Cardiac fibroblast (primary cell): ENCODE measurements at regions not wholly inside any gene's neighbourhood (a gene's known extent, or its start where the extent isn't known, plus 50 kb on each side); places are given as distances from the start of the nearest gene placed in this dataset.
A peak's percentile ranks its signal among the peaks of the same experiment; 100 is the strongest.

ENCODE experiments used
- DNase-seq, 2 donors: peaks; one replicate each; pipeline versions ENCODE4 v3.0.0 to v3.0.0-alpha.2; 2010; ENCODE audit warnings: low read depth in 2 of 2
- H3K4me3 ChIP-seq, 2 donors: replicated peaks in 1 of 2; 1 replicate in 1 of 2; 2 replicates in 1 of 2; pipeline ENCODE4 v1.5.1; 2011; ENCODE audit warnings: low read depth in 2 of 2, low read length in 2 of 2, mild to moderate bottlenecking in 2 of 2, moderate library complexity in 1 of 2
- CTCF ChIP-seq: IDR thresholded peaks from one replicate; pipeline ENCODE4 v1.5.1; 2011; ENCODE audit warnings: low read depth, mild to moderate bottlenecking, low read length, inconsistent platforms

GRCh38 chr2:65880436-65880835 is 448.0 kb upstream of the SPRED2 start:
- no peak for DNase-seq
- H3K4me3 ChIP-seq: no peak overlapping the region
- no peak for TF ChIP-seq CTCF

DNA sequence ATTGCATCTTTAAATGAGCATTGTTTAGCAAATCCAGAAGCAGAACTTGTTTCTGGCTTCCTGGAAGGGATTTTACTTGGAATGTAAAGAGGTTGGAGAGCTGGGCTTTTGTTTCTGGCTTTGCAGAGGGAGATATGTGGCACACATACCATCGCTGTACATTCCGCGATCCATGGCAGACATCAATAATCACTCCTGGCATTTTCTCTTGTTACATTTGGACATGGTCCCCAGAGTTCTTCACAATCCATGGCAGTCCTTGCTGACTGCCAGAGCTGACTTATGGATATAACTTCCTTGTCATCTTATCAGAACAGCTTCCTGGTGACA is 445.6 kb upstream of the SPRED2 start:
- DNase-seq: no peak
- TF ChIP-seq CTCF: no peak

DNA sequence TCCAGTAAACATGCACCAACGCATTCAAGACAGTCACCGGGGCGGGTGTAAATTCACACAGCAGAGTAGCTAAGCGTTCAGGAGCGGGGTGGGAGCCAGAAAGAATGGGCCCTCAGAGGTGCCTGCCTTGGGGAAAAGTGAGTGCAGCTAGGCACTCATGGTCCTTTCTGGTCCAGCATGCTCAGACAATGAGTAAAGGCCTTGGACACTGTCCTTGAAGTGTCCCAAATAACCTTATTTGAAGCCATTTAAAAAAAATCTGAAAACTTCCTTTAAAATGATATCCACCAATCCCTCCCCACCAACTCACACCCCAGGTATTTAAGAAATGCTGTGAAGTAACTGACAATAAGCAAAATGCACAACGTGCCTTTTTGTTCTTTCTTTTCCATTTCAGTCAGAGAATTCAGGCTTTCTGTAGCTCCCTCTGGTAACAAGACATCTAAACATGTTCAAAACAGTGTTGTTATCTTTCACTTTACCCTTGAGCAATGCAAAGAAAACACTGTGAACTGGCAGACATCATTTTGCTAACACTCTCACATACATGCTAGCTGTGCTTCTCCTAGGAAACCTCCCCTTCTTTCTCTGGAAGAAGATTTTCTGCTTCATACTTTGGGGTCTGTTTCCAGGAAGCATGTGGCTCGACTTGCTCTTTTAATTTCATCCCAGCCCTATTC is 445.1 kb upstream of the SPRED2 start:
- DNase-seq: peak in 1 of 2 donors; percentile 6
- H3K4me3 ChIP-seq: no peak overlapping the region
- TF ChIP-seq CTCF: no peak

More for the DNA sequence above, 445.6 kb upstream of the SPRED2 start:
- H3K4me3 ChIP-seq: no peak overlapping the region

GRCh38 chr2:65876114-65876513 is 443.7 kb upstream of the SPRED2 start:
- no peak overlapping the region for H3K4me3 ChIP-seq
- TF ChIP-seq CTCF: no peak
- no peak for DNase-seq

DNA sequence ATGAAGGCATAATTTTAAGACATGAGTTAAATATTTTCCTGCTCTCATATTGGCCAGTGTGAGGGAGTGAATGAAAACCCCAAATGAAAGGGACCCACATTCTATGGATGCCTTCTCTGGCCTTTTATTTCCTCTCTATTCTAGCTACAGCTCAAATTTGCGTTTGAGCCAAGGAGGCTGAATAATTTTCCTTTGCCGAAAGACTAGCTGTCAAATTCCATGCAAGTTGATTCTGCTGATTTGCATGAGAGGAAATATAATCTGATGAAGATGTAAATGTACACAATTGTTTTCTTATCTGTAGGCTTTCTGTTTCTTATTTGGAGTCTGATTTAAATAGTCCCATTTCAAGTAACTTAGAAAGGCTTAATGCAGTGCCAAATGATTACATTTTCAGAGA is 438.4 kb upstream of the SPRED2 start:
- no peak for DNase-seq
- TF ChIP-seq CTCF: no peak
- H3K4me3 ChIP-seq: no peak overlapping the region

GRCh38 chr2:65869296-65869695 is 436.9 kb upstream of the SPRED2 start:
- DNase-seq: no peak
- no peak overlapping the region for H3K4me3 ChIP-seq
- TF ChIP-seq CTCF: no peak

DNA sequence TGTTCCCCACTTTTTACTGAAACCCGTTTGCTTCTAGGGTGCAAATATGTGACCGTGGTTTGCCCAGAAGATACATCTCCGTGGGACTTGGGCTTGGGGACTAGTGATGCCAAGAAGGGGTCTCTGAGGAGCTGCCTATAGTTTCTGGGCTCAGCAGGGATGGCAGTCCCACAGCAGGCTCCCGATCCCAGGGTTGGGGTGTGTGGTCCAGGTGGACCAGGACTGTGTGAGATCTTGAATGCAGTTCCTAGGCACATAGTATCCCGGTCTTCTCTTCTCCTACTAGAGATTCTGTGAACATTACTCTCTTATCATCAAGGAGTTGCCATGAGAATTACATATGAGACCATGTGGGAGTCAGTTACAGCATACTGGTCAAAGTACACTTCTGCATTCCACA is 435.8 kb upstream of the SPRED2 start:
- no peak for TF ChIP-seq CTCF
- no peak for DNase-seq
- no peak overlapping the region for H3K4me3 ChIP-seq
